SK-N-SH (cell line): ENCODE measurements at regions not wholly inside any gene's neighbourhood (a gene's known extent, or its start where the extent isn't known, plus 50 kb on each side); places are given as distances from the start of the nearest gene placed in this dataset.

ENCODE experiments used
- CTCF ChIA-PET: fragments of 300-600, 350-600 bp; formaldehyde crosslinking; extraction: SDS; loops from one replicate; lab custom pipeline; 2021; lab: Yijun Ruan, JAX
- POLR2A ChIA-PET: fragments of 350-600 bp; sonication (Branson Sonifier 250); formaldehyde crosslinking; extraction: SDS; loops from one replicate; lab custom pipeline; 2020; ENCODE audit warnings: antibody characterized with exemption, inconsistent platforms; lab: Yijun Ruan, JAX
- DNase-seq: peaks from one replicate; pipeline ENCODE4 v3.0.0; 2012
- H2AFZ ChIP-seq: fragments of 200-600 bp; sonication (generic); 2 replicates; pipeline ENCODE4 v1.8.1; 2016; ENCODE audit warnings: antibody characterized with exemption, mild to moderate bottlenecking, low read depth
- H3F3A ChIP-seq: fragments of 200-600 bp; sonication (generic); replicated peaks from 2 replicates; pipeline ENCODE3; 2016; ENCODE audit warnings: antibody characterized with exemption, mild to moderate bottlenecking; ENCODE audit not compliant: insufficient read depth
- H3K27ac ChIP-seq, 2 experiments: fragments of 200-500 bp in 1 of 2; fragments of 200-600 bp in 1 of 2; sonication (Bioruptor generic) in 1 of 2; sonication (generic), shearing (Covaris generic) in 1 of 2; 2 replicates each; pipeline versions ENCODE4 v1.5.1 to v1.6.1; 2014 to 2016; ENCODE audit warnings: low read depth in 2 of 2, inconsistent platforms in 1 of 2, low read length in 1 of 2, mild to moderate bottlenecking in 1 of 2, mixed read lengths in 1 of 2
- H3K27me3 ChIP-seq: fragments of 200-600 bp; sonication (generic), shearing (Covaris generic); 2 replicates; pipeline ENCODE4 v1.6.1; 2016; ENCODE audit warnings: mixed run types; ENCODE audit not compliant: insufficient read depth
- H3K36me3 ChIP-seq, 2 experiments: fragments of 200-500 bp in 1 of 2; fragments of 200-600 bp in 1 of 2; sonication (Bioruptor generic) in 1 of 2; sonication (generic) in 1 of 2; replicated peaks in 1 of 2; 2 replicates each; pipeline versions ENCODE3 to v1.5.1; 2014 to 2016; ENCODE audit warnings: low read length in 1 of 2, mild to moderate bottlenecking in 1 of 2; ENCODE audit not compliant: insufficient read depth in 2 of 2, control insufficient read depth in 1 of 2
- H3K4me1 ChIP-seq, 2 experiments: fragments of 200-500 bp in 1 of 2; fragments of 200-600 bp in 1 of 2; sonication (Bioruptor generic) in 1 of 2; sonication (generic), shearing (Covaris generic) in 1 of 2; 2 replicates each; pipeline versions ENCODE4 v1.5.1 to v1.6.1; 2014 to 2016; ENCODE audit warnings: low read depth in 1 of 2, low read length in 1 of 2, mixed run types in 1 of 2; ENCODE audit not compliant: insufficient read depth in 2 of 2, control insufficient read depth in 1 of 2
- H3K4me2 ChIP-seq: fragments of 200-600 bp; sonication (generic), shearing (Covaris generic); 2 replicates; pipeline ENCODE4 v1.6.1; 2017; ENCODE audit warnings: mixed run types
- H3K4me3 ChIP-seq, 2 experiments: fragments of 200-500 bp in 1 of 2; fragments of 200-600 bp in 1 of 2; sonication (Bioruptor generic) in 1 of 2; sonication (generic), shearing (Covaris generic) in 1 of 2; 2 replicates each; pipeline versions ENCODE4 v1.5.1 to v1.8.1; 2014 to 2016; ENCODE audit warnings: low read depth in 2 of 2, inconsistent platforms in 1 of 2, low read length in 1 of 2, mild to moderate bottlenecking in 1 of 2, mixed read lengths in 1 of 2, moderate library complexity in 1 of 2
- H3K79me2 ChIP-seq: fragments of 200-600 bp; sonication (generic); 2 replicates; pipeline ENCODE4 v1.8.1; 2017; ENCODE audit warnings: mild to moderate bottlenecking; ENCODE audit not compliant: insufficient read depth
- H3K9ac ChIP-seq: fragments of 200-600 bp; sonication (generic); 2 replicates; pipeline ENCODE4 v1.6.1; 2017; ENCODE audit warnings: mixed run types
- H3K9me2 ChIP-seq: fragments of 200-600 bp; sonication (generic); 2 replicates; pipeline ENCODE4 v1.6.1; 2017; ENCODE audit warnings: mixed run types
- H3K9me3 ChIP-seq: fragments of 200-600 bp; sonication (generic); 2 replicates; pipeline ENCODE4 v1.6.1; 2017; ENCODE audit warnings: mixed run types, mild to moderate bottlenecking, moderate library complexity
- H4K20me1 ChIP-seq: fragments of 200-600 bp; sonication (generic); 2 replicates; pipeline ENCODE4 v1.6.1; 2017; ENCODE audit warnings: mild to moderate bottlenecking, mixed run types; ENCODE audit not compliant: insufficient read depth
- CHD2 ChIP-seq: fragments of 150-350 bp; IDR thresholded peaks from 2 replicates; pipeline ENCODE4 v1.6.1; 2018; ENCODE audit warnings: low read length; ENCODE audit not compliant: partially characterized antibody
- ELF1 ChIP-seq: IDR thresholded peaks from 2 replicates; pipeline ENCODE4 v1.4.0; 2012
- EP300 ChIP-seq, 2 experiments: IDR thresholded peaks; 2 replicates each; pipeline versions ENCODE4 v1.4.0 to v1.6.1; 2012; ENCODE audit warnings: borderline replicate concordance in 1 of 2, low read depth in 1 of 2, low read length in 1 of 2
- FOSL2 ChIP-seq: IDR thresholded peaks from 2 replicates; pipeline ENCODE4 v1.4.0; 2012; ENCODE audit warnings: low read depth, mild to moderate bottlenecking, moderate library complexity, borderline replicate concordance
- GABPA ChIP-seq: IDR thresholded peaks from 2 replicates; pipeline ENCODE4 v1.4.0; 2012; ENCODE audit warnings: low read depth, mild to moderate bottlenecking
- GATA2 ChIP-seq: sonication (generic); formaldehyde crosslinking; IDR thresholded peaks from 2 replicates; pipeline ENCODE4 v1.5.0; 2020; ENCODE audit warnings: mild to moderate bottlenecking, missing genetic modification reagents
- MXI1 ChIP-seq: IDR thresholded peaks from 2 replicates; pipeline ENCODE4 v1.6.1; 2012; ENCODE audit warnings: mild to moderate bottlenecking, low read depth, low read length, improper control_type of control experiment
- NFIC ChIP-seq: IDR thresholded peaks from 2 replicates; pipeline ENCODE4 v1.4.0; 2012; ENCODE audit warnings: borderline replicate concordance
- RAD21 ChIP-seq: IDR thresholded peaks from 2 replicates; pipeline ENCODE4 v1.6.1; 2012; ENCODE audit warnings: mild to moderate bottlenecking, low read length
- RCOR1 ChIP-seq: fragments of 150-350 bp; IDR thresholded peaks from 2 replicates; pipeline ENCODE4 v1.6.1; 2017; ENCODE audit warnings: antibody characterized with exemption, low read length
- RFX5 ChIP-seq: IDR thresholded peaks from 2 replicates; pipeline ENCODE4 v1.6.1; 2012; ENCODE audit warnings: mild to moderate bottlenecking, improper control_type of control experiment, low read length
- RXRA ChIP-seq: IDR thresholded peaks from 2 replicates; pipeline ENCODE4 v1.4.0; 2012; ENCODE audit warnings: low read depth, mild to moderate bottlenecking, borderline replicate concordance
- SMC3 ChIP-seq: IDR thresholded peaks from 2 replicates; pipeline ENCODE4 v1.6.1; 2012; ENCODE audit warnings: low read depth, low read length, improper control_type of control experiment
- TCF12 ChIP-seq: IDR thresholded peaks from 2 replicates; pipeline ENCODE4 v1.4.0; 2012
- TEAD4 ChIP-seq: IDR thresholded peaks from 2 replicates; pipeline ENCODE4 v1.4.0; 2012; ENCODE audit warnings: mild to moderate bottlenecking, borderline replicate concordance; ENCODE audit not compliant: insufficient read depth
- YY1 ChIP-seq: IDR thresholded peaks from 2 replicates; pipeline ENCODE4 v1.4.0; 2012; ENCODE audit warnings: low read depth, mild to moderate bottlenecking
- WGBS: methylation state at CpG from one replicate; pipeline ENCODE4 v1.1.6; 2017; ENCODE audit warnings: low lambda C conversion rate; 5-methylcytosine and 5-hydroxymethylcytosine counted together
- TF ChIP-seq, protein P1 (sequence below): IDR thresholded peaks from 2 replicates; pipeline ENCODE4; 2012
- TF ChIP-seq, protein P2 (sequence below): IDR thresholded peaks from 2 replicates; pipeline ENCODE4 v1.4.0; 2012; ENCODE audit warnings: low read depth
- TF ChIP-seq, protein P3 (sequence below): IDR thresholded peaks from 2 replicates; pipeline ENCODE4 v1.4.0; 2012; ENCODE audit warnings: low read depth, borderline replicate concordance
- TF ChIP-seq, protein P4 (sequence below): fragments of 150-350 bp; IDR thresholded peaks from 2 replicates; pipeline ENCODE4 v1.6.1; 2017; ENCODE audit warnings: antibody characterized with exemption, low read length, low read depth, borderline replicate concordance
- TF ChIP-seq, protein P5 (sequence below): IDR thresholded peaks from 2 replicates; pipeline ENCODE4 v1.6.1; 2012; ENCODE audit warnings: mild to moderate bottlenecking, low read depth, low read length, moderate library complexity

DNA sequence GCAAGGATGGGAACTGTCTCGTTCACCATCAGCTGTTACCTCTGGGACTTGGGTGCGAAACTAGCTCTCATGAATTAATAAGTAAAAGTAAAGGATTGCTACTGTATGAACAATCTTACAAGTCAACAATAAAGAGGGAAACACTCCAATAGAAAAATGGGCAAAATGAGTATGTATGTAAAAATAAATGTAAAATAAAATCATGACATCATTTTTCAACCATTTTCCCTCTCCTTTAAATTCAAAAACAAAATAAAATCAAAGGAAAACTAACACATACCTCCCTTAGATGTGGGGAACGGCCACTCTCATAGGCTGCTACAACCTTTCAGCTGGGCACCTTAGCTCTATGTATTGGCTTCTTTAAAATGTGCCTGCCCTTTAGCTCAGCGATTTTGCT lies 389.7 kb upstream of the ARID1B start (continued):
- no peak for TF ChIP-seq EP300 (IDR thresholded peaks at IDR 0.05; ENCODE audit: borderline replicate concordance in 1 of 2, low read depth in 1 of 2, low read length in 1 of 2)
- TF ChIP-seq RCOR1 = no peak
- no peak for TF ChIP-seq SMC3
- TF ChIP-seq RFX5 = no peak
- TF ChIP-seq FOSL2 = no peak
- TF ChIP-seq GABPA = no peak
- TF ChIP-seq, protein P1, sequence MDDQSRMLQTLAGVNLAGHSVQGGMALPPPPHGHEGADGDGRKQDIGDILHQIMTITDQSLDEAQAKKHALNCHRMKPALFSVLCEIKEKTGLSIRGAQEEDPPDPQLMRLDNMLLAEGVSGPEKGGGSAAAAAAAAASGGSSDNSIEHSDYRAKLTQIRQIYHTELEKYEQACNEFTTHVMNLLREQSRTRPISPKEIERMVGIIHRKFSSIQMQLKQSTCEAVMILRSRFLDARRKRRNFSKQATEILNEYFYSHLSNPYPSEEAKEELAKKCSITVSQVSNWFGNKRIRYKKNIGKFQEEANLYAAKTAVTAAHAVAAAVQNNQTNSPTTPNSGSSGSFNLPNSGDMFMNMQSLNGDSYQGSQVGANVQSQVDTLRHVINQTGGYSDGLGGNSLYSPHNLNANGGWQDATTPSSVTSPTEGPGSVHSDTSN = no peak
- TF ChIP-seq, protein P2, sequence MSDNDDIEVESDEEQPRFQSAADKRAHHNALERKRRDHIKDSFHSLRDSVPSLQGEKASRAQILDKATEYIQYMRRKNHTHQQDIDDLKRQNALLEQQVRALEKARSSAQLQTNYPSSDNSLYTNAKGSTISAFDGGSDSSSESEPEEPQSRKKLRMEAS = no peak

DNA sequence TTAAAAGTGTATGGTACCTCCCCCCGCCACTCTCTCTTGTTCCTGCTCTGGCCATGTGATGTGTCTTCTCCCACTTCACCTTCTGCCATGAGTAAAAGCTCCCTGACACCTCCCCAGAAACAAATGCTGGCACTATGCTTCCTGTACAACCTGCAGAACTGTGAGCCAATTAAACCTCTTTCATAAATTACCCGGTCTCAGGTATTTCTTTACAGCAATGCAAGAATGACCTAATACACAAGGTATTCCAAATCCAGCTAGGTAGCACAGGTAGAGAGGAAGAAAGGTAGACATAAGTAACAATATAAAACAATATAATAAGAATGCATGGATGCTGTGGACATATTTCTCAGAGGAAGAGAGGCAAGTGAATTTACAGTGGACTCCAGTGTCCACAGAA lies 394.1 kb upstream of the ARID1B start:
- Histone ChIP-seq H3K27ac (no peak overlapping the region), H3K9ac (no peak overlapping the region), H3K27me3 (no peaks in the 10 kb centered on the region), H3K36me3 (no peaks in the 10 kb centered on the region), H4K20me1 (no peaks in the 10 kb centered on the region), H3F3A (peaks cover 10% of the 10 kb centered on the region), H2AFZ (no peak overlapping the region), H3K4me1 (peaks cover 6 to 14% of the 10 kb centered on the region in 2 experiments; a peak in 3 of 4 replicates), H3K4me2 (no peak overlapping the region), H3K79me2 (no peaks in the 10 kb centered on the region), H3K9me3 (no peaks in the 10 kb centered on the region), H3K9me2 (no peaks in the 10 kb centered on the region), H3K4me3 (no peak overlapping the region)
- POLR2A ChIA-PET = no interaction called here
- CTCF ChIA-PET = no interaction called here
- 68% methylated on average over 2 of the region's 2 CpGs for WGBS
- no peak for DNase-seq
- no peak for TF ChIP-seq MXI1
- TF ChIP-seq TEAD4 = no peak
- no peak for TF ChIP-seq NFIC
- TF ChIP-seq, protein P3, sequence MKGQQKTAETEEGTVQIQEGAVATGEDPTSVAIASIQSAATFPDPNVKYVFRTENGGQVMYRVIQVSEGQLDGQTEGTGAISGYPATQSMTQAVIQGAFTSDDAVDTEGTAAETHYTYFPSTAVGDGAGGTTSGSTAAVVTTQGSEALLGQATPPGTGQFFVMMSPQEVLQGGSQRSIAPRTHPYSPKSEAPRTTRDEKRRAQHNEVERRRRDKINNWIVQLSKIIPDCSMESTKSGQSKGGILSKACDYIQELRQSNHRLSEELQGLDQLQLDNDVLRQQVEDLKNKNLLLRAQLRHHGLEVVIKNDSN = no peak
- TF ChIP-seq ELF1 = no peak
- TF ChIP-seq RAD21 = no peak
- TF ChIP-seq GABPA = no peak
- TF ChIP-seq FOSL2 = no peak
- TF ChIP-seq, protein P4, sequence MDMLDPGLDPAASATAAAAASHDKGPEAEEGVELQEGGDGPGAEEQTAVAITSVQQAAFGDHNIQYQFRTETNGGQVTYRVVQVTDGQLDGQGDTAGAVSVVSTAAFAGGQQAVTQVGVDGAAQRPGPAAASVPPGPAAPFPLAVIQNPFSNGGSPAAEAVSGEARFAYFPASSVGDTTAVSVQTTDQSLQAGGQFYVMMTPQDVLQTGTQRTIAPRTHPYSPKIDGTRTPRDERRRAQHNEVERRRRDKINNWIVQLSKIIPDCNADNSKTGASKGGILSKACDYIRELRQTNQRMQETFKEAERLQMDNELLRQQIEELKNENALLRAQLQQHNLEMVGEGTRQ = no peak
- TF ChIP-seq YY1 = no peak
- no peak for TF ChIP-seq RXRA
- TF ChIP-seq, protein P5, sequence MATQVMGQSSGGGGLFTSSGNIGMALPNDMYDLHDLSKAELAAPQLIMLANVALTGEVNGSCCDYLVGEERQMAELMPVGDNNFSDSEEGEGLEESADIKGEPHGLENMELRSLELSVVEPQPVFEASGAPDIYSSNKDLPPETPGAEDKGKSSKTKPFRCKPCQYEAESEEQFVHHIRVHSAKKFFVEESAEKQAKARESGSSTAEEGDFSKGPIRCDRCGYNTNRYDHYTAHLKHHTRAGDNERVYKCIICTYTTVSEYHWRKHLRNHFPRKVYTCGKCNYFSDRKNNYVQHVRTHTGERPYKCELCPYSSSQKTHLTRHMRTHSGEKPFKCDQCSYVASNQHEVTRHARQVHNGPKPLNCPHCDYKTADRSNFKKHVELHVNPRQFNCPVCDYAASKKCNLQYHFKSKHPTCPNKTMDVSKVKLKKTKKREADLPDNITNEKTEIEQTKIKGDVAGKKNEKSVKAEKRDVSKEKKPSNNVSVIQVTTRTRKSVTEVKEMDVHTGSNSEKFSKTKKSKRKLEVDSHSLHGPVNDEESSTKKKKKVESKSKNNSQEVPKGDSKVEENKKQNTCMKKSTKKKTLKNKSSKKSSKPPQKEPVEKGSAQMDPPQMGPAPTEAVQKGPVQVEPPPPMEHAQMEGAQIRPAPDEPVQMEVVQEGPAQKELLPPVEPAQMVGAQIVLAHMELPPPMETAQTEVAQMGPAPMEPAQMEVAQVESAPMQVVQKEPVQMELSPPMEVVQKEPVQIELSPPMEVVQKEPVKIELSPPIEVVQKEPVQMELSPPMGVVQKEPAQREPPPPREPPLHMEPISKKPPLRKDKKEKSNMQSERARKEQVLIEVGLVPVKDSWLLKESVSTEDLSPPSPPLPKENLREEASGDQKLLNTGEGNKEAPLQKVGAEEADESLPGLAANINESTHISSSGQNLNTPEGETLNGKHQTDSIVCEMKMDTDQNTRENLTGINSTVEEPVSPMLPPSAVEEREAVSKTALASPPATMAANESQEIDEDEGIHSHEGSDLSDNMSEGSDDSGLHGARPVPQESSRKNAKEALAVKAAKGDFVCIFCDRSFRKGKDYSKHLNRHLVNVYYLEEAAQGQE = no peak
- no peak for TF ChIP-seq EP300 (IDR thresholded peaks at IDR 0.05; ENCODE audit: borderline replicate concordance in 1 of 2, low read depth in 1 of 2, low read length in 1 of 2)
- TF ChIP-seq TCF12 = no peak
- TF ChIP-seq GATA2 = no peak
- no peak for TF ChIP-seq CHD2
